ENCODE measurements at regions not wholly inside any gene's neighbourhood (a gene's known extent, or its start where the extent isn't known, plus 50 kb on each side); places are given as distances from the start of the nearest gene placed in this dataset.
"Not testable (repeated sequence)": the region's sequence is repeated elsewhere in the genome, so short reads cannot be mapped to it uniquely, and the experiment has no call there.

GRCh38 chr3:22334996-22335395 lies 584.0 kb upstream of the ZNF385D start:
- DNase-seq: no peak

- DNase-seq: peak in 1 of 2 experiments; percentile 6
Observed at GRCh38 chr3:22349215-22349851, 598.3 kb upstream of the ZNF385D start.

- no peak for DNase-seq
Observed at GRCh38 chr3:22351806-22352205, 600.8 kb upstream of the ZNF385D start.

DNA sequence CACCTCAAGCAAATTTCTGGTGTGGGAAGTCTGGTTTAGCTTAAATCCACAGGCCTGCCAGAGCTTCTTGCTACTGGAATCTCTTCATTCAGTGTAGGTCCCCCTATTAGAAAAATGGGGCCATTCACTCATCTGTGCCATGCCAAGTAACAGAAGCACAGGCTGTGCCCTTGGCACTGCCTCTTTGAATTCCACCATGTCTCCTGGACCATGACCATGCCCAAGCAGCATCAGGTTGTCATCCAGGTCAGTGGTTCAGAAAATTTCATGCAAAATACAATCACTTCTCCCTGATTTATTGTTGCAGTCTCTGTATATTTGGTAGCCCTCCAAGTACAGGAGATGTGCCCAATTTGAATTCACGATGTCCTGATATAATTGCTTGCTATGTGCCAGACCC lies 602.1 kb upstream of the ZNF385D start:
- DNase-seq: peak; percentile 70 to 83

- no peak for DNase-seq
Observed at GRCh38 chr3:22358334-22358733, 607.3 kb upstream of the ZNF385D start.

GRCh38 chr3:22360164-22360563 lies 609.2 kb upstream of the ZNF385D start:
- DNase-seq: no peak

DNA sequence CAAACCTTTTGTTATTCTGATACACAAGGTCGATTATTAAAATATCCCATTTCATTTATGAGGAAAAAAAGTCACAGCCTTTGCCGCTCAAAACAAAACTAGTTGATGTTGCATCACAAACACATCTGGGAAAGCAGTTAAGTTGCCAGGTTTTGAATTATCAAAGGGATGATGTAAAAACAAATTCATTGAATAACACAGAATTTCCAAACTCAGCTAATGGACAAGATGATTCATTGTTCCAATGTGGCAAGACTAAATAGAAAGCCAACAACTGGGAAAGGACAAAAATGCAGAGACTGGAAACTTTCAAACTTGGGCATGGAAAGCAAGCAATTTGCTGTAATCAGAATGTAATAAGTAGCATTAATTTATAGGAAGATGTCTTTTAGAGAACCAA lies 610.0 kb upstream of the ZNF385D start:
- no peak for DNase-seq

DNA sequence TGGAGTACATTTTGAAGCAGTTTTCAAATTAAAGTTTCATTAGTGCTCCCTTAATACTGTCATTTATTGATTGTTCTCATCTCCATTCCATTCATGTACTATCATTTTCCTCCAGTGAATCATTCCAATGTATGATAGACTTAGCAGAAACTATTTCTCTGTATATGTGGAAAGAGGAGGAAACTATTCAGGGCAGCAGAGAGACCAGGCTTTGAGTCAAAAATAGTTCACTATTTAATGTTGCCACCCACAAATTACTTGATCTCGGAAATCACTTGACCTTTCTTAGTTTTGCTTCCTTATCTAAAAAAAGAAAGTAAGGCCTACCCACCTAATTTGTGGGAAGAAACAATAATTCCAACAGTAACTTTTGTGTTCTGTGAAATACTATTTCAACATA lies 610.5 kb upstream of the ZNF385D start:
- DNase-seq: no peak

DNA sequence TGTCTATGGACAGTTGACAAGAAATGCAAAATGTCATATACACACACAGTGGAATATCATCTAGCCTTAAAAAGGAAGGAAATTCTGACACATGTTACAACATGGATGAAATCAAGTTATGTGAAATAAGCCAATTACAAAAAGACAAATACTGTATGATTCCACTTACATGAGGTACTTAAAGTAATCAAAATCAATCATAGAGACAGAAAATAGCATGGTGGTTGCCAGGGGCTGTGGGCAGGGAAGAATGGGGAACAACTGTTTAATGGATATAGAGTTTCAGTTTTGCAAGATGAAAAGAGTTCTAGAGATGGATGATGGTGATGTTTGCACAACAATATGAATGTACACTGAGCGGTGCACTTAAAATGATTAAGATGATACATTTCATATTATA lies 613.8 kb upstream of the ZNF385D start:
- no peak for DNase-seq

- DNase-seq: peak in 1 of 2 experiments; percentile 15
Observed at GRCh38 chr3:22366781-22367180, 615.8 kb upstream of the ZNF385D start.

GRCh38 chr3:22371036-22371435 lies 620.0 kb upstream of the ZNF385D start:
- no peak for DNase-seq

- DNase-seq: no peak
Observed at GRCh38 chr3:22371607-22372291, 620.7 kb upstream of the ZNF385D start.

DNA sequence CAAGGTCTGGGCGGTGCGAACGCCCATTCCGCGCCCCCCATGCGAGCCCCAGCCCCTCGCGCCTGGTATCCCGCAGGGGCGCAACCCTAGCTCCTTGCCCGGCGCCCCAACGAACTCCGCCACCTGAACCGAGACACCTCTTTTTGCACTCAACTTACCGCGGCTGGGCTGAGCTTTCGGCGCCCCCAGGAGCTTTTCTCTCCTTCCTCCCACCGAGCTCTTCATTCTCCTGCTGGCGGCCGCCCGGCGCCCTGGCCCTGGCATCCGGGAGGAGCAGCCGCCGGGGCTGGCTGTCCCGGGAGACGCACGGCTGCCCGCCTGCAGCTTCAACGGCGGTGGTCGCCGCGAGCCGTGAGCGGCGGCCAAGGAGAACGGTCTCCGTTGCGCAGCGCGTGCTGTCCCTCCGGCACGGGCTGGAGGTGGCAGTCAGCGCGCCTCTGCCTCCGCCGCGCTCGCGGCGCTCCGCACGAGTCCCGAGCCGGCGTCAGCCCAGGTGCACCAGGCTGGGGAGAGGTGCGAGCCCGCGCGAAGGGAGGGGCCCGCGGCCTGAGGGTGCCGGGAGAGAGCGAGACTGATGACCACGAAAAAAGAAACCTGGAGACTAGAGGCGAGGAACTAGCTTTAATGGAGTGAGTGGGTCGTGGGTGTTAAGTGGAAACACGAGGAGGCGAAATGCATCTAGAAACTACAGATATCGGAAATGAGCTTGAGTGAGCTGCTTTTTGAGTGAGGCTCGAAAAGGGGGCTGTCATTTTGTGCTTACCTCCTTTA lies 621.5 kb upstream of the ZNF385D start:
- no peak for DNase-seq

DNA sequence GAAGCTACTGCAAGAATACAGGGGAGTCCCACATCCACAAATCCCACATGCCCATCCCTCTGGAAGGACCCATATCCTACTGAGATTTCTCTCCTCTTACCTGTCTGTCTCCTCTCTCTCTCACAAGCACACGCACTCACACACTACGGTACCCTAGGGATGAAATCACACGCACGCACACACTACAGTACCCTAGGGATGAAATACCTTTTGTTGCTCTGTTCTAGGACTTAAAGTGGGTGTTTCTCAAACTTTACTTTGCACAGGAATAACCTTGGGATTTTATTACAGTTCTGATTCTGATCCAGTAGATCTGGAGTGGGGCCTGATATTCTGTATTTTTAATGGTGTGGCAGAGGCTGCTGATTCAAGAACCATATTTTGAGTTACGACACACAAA lies 622.2 kb upstream of the ZNF385D start:
- no peak for DNase-seq

DNA sequence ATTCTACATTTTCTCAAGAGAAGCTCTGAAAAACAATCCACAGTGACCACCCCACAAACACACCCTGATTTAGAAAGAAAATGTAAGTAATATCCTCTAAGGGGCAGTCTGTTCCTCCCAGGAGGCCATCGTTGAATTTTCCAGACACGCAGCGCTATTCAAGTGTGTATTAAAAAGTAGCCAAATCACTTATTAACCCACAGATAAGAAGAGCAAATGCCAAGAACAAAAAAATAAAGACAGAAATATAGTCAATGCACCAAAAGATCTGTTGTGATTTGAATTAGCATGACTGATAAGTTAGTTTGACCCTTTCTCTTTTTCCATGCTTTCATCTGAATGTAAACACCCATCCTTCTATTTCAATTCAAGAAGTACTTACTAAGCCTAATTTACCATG lies 622.8 kb upstream of the ZNF385D start:
- no peak for DNase-seq

DNA sequence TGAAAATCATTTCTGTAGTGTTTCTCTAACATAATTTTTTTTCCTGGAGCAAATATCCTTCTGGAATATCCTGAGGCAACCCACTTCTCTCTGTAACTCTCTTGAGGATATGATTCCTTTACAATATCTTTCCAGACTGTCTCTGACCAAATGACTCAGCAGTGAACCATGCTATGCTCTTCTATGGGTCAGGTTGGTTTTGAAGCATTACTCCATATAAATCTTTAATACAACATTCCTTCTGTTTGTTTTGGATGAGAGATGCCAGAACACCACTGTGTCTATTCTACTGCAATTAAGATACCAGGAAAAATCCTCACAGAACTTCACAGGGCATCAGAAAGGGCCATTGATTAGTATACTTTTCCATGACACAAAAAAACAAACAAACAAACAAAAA lies 626.4 kb upstream of the ZNF385D start:
- no peak for DNase-seq

DNA sequence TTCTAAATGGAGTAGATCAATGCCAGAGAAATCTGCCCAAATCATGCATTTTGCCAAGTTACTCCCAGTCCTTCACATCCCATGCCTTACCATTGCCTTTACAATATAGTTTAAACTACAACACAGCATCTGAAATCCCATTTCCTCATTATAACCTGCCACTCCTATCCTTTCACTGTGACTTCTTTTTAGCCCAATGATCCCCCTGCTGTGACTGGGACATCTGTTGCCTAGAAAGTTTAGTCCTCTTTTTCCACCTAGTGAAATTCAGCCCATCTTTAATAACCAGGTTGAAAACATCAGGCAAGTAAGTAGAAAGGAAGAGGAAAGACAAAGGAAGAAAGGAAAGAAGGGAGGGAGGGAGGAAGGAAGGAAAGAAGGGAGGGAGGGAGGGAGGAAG lies 627.9 kb upstream of the ZNF385D start:
- no peak for DNase-seq

- no peak for DNase-seq
Observed at GRCh38 chr3:22380253-22380652, 629.2 kb upstream of the ZNF385D start.

DNA sequence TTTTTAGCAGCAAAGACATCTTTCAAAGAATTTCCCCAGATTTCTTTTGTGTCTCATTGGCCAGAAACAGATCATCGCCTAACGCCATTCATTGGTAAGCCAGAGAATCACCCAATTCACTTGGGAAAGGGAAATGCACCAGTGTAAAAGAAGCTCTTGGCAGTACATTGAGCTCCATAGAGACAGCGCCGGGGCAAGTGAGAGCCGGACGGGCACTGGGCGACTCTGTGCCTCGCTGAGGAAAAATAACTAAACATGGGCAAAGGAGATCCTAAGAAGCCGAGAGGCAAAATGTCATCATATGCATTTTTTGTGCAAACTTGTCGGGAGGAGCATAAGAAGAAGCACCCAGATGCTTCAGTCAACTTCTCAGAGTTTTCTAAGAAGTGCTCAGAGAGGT lies 630.6 kb upstream of the ZNF385D start:
- not testable (repeated sequence) for DNase-seq

DNA sequence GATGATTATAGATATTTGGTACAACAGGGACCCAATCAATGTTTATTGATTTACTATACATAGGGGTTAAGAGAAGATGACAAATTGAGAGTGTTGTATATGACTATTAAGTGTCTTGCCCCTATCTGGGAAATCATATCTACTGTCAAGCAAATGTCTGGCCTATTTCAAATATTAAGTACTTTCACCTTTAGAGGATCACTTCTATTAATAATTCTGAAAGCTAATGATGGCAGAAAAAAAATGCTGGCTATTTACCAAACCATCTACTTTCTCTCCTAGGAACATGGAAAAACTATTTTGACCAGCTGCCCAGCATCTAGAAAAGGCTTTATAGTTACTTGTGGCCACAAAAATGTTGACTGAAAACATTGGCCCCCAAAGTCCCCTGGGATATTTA lies 632.3 kb upstream of the ZNF385D start:
- no peak for DNase-seq

GRCh38 chr3:22386107-22386506 lies 635.1 kb upstream of the ZNF385D start:
- DNase-seq: no peak

GRCh38 chr3:22392286-22392685 lies 641.3 kb upstream of the ZNF385D start:
- DNase-seq: no peak

GRCh38 chr3:22392859-22393258 lies 641.8 kb upstream of the ZNF385D start:
- no peak for DNase-seq

DNA sequence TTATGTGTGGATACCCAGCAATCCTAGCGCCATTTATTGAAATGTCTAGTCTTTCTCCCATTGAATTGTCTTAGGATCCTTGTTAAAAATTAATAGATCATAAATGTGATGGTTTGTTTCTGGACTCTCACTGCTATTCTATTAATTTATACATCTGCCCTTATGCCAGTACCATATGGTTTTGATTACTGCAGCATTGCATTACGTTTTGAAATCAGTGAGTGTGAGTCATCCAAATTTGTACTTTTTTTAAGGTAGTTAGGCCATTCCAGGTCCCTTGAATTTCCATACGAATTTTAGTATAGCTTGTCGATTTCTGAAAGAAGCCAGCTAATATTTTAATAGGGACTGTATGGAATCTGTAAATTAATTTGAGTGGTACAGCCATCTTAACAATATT lies 648.6 kb upstream of the ZNF385D start:
- no peak for DNase-seq

All from NCI-H446 (cell line).